PC-3 (cell line): ENCODE measurements at regions not wholly inside any gene's neighbourhood (a gene's known extent, or its start where the extent isn't known, plus 50 kb on each side); places are given as distances from the start of the nearest gene placed in this dataset.

Source experiments
- ATAC-seq: fragments of 200-7000 bp; cut with Tn5 transposase; 2 replicates; pipeline ENCODE4 v1.9.1; 2020; ENCODE audit warnings: mild to moderate bottlenecking, moderate library complexity
- BruUV-seq: library from RNA; stranded (reverse); fragments of 400-500 nt; replicated peaks from 2 replicates; lab custom pipeline; 2021; lab: Mats Ljungman, UMichigan
- CTCF ChIA-PET: fragments of 300-600 bp; sonication (Branson Sonifier 250); formaldehyde crosslinking; loops from one replicate; lab custom pipeline; 2022; ENCODE audit warnings: antibody characterized with exemption; lab: Charles Lee
- POLR2A ChIA-PET: fragments of 300-600 bp; sonication (Branson Sonifier 250); formaldehyde crosslinking; loops from one replicate; lab custom pipeline; 2022; ENCODE audit warnings: antibody characterized with exemption; ENCODE audit not compliant: unreplicated experiment; lab: Charles Lee
- DNase-seq: peaks from one replicate; pipeline ENCODE4 v3.0.0-alpha.2; 2015
- H2AFZ ChIP-seq: fragments of 300-600 bp; sonication (generic); 2 replicates; pipeline ENCODE4 v1.6.0; 2016; ENCODE audit warnings: antibody characterized with exemption, low read length
- H3F3A ChIP-seq: fragments of 300-600 bp; sonication (generic); one replicate; pipeline ENCODE4 v1.6.0; 2017; ENCODE audit warnings: antibody characterized with exemption, low read length, control low read depth, mild to moderate bottlenecking; ENCODE audit not compliant: unreplicated experiment
- H3K27ac ChIP-seq: fragments of 300-600 bp; sonication (generic); 2 replicates; pipeline ENCODE4 v1.5.1; 2016; ENCODE audit warnings: mild to moderate bottlenecking, low read length
- H3K27me3 ChIP-seq: fragments of 300-600 bp; sonication (generic); 2 replicates; pipeline ENCODE4 v1.6.1; 2016; ENCODE audit warnings: low read length, mixed read lengths
- H3K36me3 ChIP-seq: fragments of 300-600 bp; sonication (generic); 2 replicates; pipeline ENCODE4 v1.6.1; 2016; ENCODE audit warnings: low read depth, mixed run types, low read length, mixed read lengths
- H3K4me1 ChIP-seq: fragments of 300-600 bp; sonication (generic); 2 replicates; pipeline ENCODE4 v1.5.1; 2016; ENCODE audit warnings: low read length; ENCODE audit not compliant: insufficient read depth
- H3K4me2 ChIP-seq: fragments of 300-600 bp; sonication (generic); 2 replicates; pipeline ENCODE4 v1.6.0; 2016; ENCODE audit warnings: low read length
- H3K4me3 ChIP-seq: fragments of 300-600 bp; sonication (generic); 2 replicates; pipeline ENCODE4 v1.5.1; 2016; ENCODE audit warnings: mild to moderate bottlenecking, low read length, mixed read lengths
- H3K79me2 ChIP-seq: fragments of 300-600 bp; sonication (generic); 2 replicates; pipeline ENCODE4 v1.6.1; 2017; ENCODE audit warnings: low read length, mixed read lengths
- H3K9ac ChIP-seq: fragments of 300-600 bp; sonication (generic); 2 replicates; pipeline ENCODE4 v1.6.0; 2016; ENCODE audit warnings: mild to moderate bottlenecking, low read length
- H3K9me2 ChIP-seq: fragments of 300-600 bp; sonication (generic); replicated peaks from 2 replicates; pipeline ENCODE4 v1.6.1; 2016; ENCODE audit warnings: mixed run types, low read length, mixed read lengths
- H3K9me3 ChIP-seq: fragments of 300-600 bp; sonication (generic); 2 replicates; pipeline ENCODE4 v1.6.1; 2016; ENCODE audit warnings: low read length, mixed read lengths
- H4K20me1 ChIP-seq: fragments of 300-600 bp; sonication (generic); 2 replicates; pipeline ENCODE4 v1.6.1; 2016; ENCODE audit warnings: low read length, mixed read lengths
- EZH2 ChIP-seq: fragments of 300-600 bp; sonication (generic); IDR thresholded peaks from one replicate; pipeline ENCODE4 v1.6.1; 2017; ENCODE audit warnings: antibody characterized with exemption, mild to moderate bottlenecking, low read length; ENCODE audit not compliant: unreplicated experiment
- EZH2phosphoT487 ChIP-seq: fragments of 300-600 bp; sonication (generic); IDR thresholded peaks from 2 replicates; pipeline ENCODE4 v1.6.1; 2018; ENCODE audit warnings: mild to moderate bottlenecking, antibody characterized with exemption, low read length, borderline replicate concordance
- intact Hi-C: fragments of 100-400 bp; cut with micrococcal nuclease; formaldehyde crosslinking; loops from 2 replicates; pipeline ENCODE4 v1.9.0; 2023
- TF ChIP-seq, protein P1 (sequence below): fragments of 300-600 bp; sonication (generic); conservative IDR thresholded peaks from 2 replicates; pipeline ENCODE4 v1.5.1; 2017; ENCODE audit warnings: antibody characterized with exemption, low read depth, mild to moderate bottlenecking, low read length

DNA sequence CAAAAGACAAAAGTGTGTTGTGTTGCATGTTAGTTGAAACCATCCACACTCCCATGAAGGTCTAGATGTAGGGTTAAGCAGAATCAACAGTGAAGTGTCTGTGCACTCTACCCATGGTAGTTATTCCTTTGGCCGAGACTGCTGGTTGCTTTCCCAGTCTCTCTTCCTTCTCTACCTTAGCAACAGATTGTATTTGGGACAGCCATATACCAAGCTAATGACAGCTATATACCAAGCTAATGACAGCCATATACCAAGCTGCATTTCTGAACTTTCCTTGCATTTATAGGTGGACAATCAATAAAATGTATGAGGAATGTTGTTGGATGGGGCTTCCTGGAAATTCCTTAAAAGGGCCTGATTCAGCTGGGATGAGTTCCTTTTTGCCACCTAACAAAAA, 80.5 kb upstream of the ENPEP start:
- ATAC-seq (no peak), DNase-seq (no peak)
- Histone ChIP-seq H3K9me2 (no peaks in the 10 kb centered on the region), H3K4me2 (no peak overlapping the region), H3K27ac (no peak overlapping the region), H3K27me3 (peaks cover 13% of the 10 kb centered on the region; the same call in 1 of the 2 replicates), H3K4me1 (no peaks in the 10 kb centered on the region), H3K36me3 (no peaks in the 10 kb centered on the region), H2AFZ (no peak overlapping the region), H4K20me1 (no peaks in the 10 kb centered on the region), H3K79me2 (no peaks in the 10 kb centered on the region), H3K9me3 (no peaks in the 10 kb centered on the region), H3K4me3 (no peak overlapping the region), H3F3A (no peaks in the 10 kb centered on the region), H3K9ac (no peak overlapping the region)
- POLR2A ChIA-PET, result no interaction called here
- CTCF ChIA-PET, result no interaction called here
- no peak for TF ChIP-seq EZH2phosphoT487
- TF ChIP-seq, protein P1, sequence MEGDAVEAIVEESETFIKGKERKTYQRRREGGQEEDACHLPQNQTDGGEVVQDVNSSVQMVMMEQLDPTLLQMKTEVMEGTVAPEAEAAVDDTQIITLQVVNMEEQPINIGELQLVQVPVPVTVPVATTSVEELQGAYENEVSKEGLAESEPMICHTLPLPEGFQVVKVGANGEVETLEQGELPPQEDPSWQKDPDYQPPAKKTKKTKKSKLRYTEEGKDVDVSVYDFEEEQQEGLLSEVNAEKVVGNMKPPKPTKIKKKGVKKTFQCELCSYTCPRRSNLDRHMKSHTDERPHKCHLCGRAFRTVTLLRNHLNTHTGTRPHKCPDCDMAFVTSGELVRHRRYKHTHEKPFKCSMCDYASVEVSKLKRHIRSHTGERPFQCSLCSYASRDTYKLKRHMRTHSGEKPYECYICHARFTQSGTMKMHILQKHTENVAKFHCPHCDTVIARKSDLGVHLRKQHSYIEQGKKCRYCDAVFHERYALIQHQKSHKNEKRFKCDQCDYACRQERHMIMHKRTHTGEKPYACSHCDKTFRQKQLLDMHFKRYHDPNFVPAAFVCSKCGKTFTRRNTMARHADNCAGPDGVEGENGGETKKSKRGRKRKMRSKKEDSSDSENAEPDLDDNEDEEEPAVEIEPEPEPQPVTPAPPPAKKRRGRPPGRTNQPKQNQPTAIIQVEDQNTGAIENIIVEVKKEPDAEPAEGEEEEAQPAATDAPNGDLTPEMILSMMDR, result no peak
- no peak for TF ChIP-seq EZH2
- intact Hi-C loops, result no loop called here
- no TSS peak for BruUV-seq

DNA sequence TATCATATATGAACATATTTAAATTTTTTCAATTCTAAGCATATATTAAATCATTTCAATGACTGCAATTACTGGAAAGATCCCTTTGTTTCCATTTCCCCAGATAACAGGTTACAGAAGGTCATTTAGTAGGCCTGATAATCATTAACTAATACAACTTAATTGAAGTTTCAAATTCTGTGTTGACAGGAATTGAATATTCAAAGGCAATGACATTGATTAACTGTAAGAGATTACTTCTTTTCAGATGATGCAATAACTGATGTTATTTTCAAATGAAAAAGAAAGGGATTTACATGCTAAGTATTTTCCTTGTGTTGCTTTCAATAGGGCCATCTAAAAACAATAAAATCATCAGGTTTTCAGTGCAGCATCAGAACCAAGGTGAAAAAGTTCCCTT, 81.1 kb upstream of the ENPEP start:
- intact Hi-C loops, result no loop called here
- Histone ChIP-seq H3K4me2 (no peak overlapping the region), H3F3A (no peaks in the 10 kb centered on the region), H3K9ac (no peak overlapping the region), H3K79me2 (no peaks in the 10 kb centered on the region), H3K4me3 (no peak overlapping the region), H3K9me2 (no peaks in the 10 kb centered on the region), H2AFZ (no peak overlapping the region), H3K9me3 (no peaks in the 10 kb centered on the region), H3K27me3 (peaks cover 7% of the 10 kb centered on the region; the same call in 1 of the 2 replicates), H3K36me3 (no peaks in the 10 kb centered on the region), H4K20me1 (no peaks in the 10 kb centered on the region), H3K4me1 (no peaks in the 10 kb centered on the region), H3K27ac (no peak overlapping the region)
- no peak for TF ChIP-seq EZH2phosphoT487
- TF ChIP-seq, protein P1, result no peak
- no peak for TF ChIP-seq EZH2
- ATAC-seq (no peak), DNase-seq (no peak)
- BruUV-seq, result no TSS peak
- ChIA-PET POLR2A (no interaction called here), CTCF (no interaction called here)

- H3K27ac ChIP-seq, result no peak overlapping the region
- no peak overlapping the region for H3K4me3 ChIP-seq
- no peaks in the 10 kb centered on the region for H3K79me2 ChIP-seq
- no peak for TF ChIP-seq EZH2
- TF ChIP-seq, protein P1, result no peak
- TF ChIP-seq EZH2phosphoT487, result no peak
- H3K4me1 ChIP-seq, result no peaks in the 10 kb centered on the region
- H3K9ac ChIP-seq, result no peak overlapping the region
- no peaks in the 10 kb centered on the region for H3K27me3 ChIP-seq
- no peaks in the 10 kb centered on the region for H3K9me3 ChIP-seq
- no peaks in the 10 kb centered on the region for H3F3A ChIP-seq
- CTCF ChIA-PET, result no interaction called here
- H3K36me3 ChIP-seq, result no peaks in the 10 kb centered on the region
- ATAC-seq (no peak), DNase-seq (no peak)
- POLR2A ChIA-PET, result no interaction called here
- no TSS peak for BruUV-seq
- no peaks in the 10 kb centered on the region for H3K9me2 ChIP-seq
- no peak overlapping the region for H3K4me2 ChIP-seq
- H2AFZ ChIP-seq, result no peak overlapping the region
- intact Hi-C loops, result no loop called here
- no peaks in the 10 kb centered on the region for H4K20me1 ChIP-seq
Measured at GRCh38 chr4:110381784-110382183, 94.2 kb upstream of the ENPEP start.
